Rectal smooth muscle tissue (tissue), 1 donor: ENCODE measurements at regions not wholly inside any gene's neighbourhood (a gene's known extent, or its start where the extent isn't known, plus 50 kb on each side); places are given as distances from the start of the nearest gene placed in this dataset.

Experiments used
- H3K27ac ChIP-seq: one replicate; pipeline ENCODE4 v1.7.0; 2013; ENCODE audit warnings: low read depth, low read length, inconsistent platforms
- H3K27me3 ChIP-seq: one replicate; pipeline ENCODE4 v1.7.0; 2013; ENCODE audit warnings: low read length; ENCODE audit not compliant: control insufficient read depth, insufficient read depth
- H3K36me3 ChIP-seq: one replicate; pipeline ENCODE4 v1.7.0; 2013; ENCODE audit warnings: low read length; ENCODE audit not compliant: control insufficient read depth, insufficient read depth
- H3K4me1 ChIP-seq: one replicate; pipeline ENCODE4 v1.7.0; 2013; ENCODE audit warnings: low read length; ENCODE audit not compliant: control insufficient read depth, insufficient read depth
- H3K4me3 ChIP-seq: one replicate; pipeline ENCODE4 v1.7.0; 2013; ENCODE audit warnings: low read length
- H3K9ac ChIP-seq: one replicate; pipeline ENCODE4 v1.7.0; 2013; ENCODE audit warnings: low read length

- Histone ChIP-seq H3K36me3 (no peaks in the 10 kb centered on the region), H3K4me1 (no peaks in the 10 kb centered on the region), H3K27me3 (no peaks in the 10 kb centered on the region), H3K27ac (no peak overlapping the region), H3K9ac (no peak overlapping the region), H3K4me3 (no peak overlapping the region)
Observed at GRCh38 chr3:86234506-86235254, 756.3 kb downstream of the VGLL3 start.

GRCh38 chr3:86230762-86231161 lies 760.2 kb downstream of the VGLL3 start:
- Histone ChIP-seq H3K4me3 (no peak overlapping the region), H3K27me3 (no peaks in the 10 kb centered on the region), H3K27ac (no peak overlapping the region), H3K9ac (no peak overlapping the region), H3K36me3 (no peaks in the 10 kb centered on the region), H3K4me1 (no peaks in the 10 kb centered on the region)

GRCh38 chr3:86229775-86230094 lies 761.2 kb downstream of the VGLL3 start:
- Histone ChIP-seq H3K9ac (no peak overlapping the region), H3K4me1 (no peaks in the 10 kb centered on the region), H3K27ac (no peak overlapping the region), H3K4me3 (no peak overlapping the region), H3K36me3 (no peaks in the 10 kb centered on the region), H3K27me3 (no peaks in the 10 kb centered on the region)

GRCh38 chr3:86229086-86229774 lies 761.7 kb downstream of the VGLL3 start:
- Histone ChIP-seq H3K4me1 (no peaks in the 10 kb centered on the region), H3K9ac (no peak overlapping the region), H3K36me3 (no peaks in the 10 kb centered on the region), H3K4me3 (no peak overlapping the region), H3K27ac (no peak overlapping the region), H3K27me3 (no peaks in the 10 kb centered on the region)

- Histone ChIP-seq H3K27me3 (no peaks in the 10 kb centered on the region), H3K4me1 (no peaks in the 10 kb centered on the region), H3K36me3 (no peaks in the 10 kb centered on the region), H3K9ac (no peak overlapping the region), H3K4me3 (no peak overlapping the region), H3K27ac (no peak overlapping the region)
Observed at GRCh38 chr3:86228101-86228500, 762.8 kb downstream of the VGLL3 start.

GRCh38 chr3:86225461-86225860 lies 765.5 kb downstream of the VGLL3 start:
- H3K27ac ChIP-seq: no peak overlapping the region
- no peak overlapping the region for H3K9ac ChIP-seq
- H3K36me3 ChIP-seq: no peaks in the 10 kb centered on the region
- H3K4me1 ChIP-seq: no peaks in the 10 kb centered on the region
- H3K4me3 ChIP-seq: no peak overlapping the region
- H3K27me3 ChIP-seq: no peaks in the 10 kb centered on the region

GRCh38 chr3:86221601-86222000 lies 769.3 kb downstream of the VGLL3 start:
- H3K4me3 ChIP-seq: no peak overlapping the region
- no peak overlapping the region for H3K9ac ChIP-seq
- no peak overlapping the region for H3K27ac ChIP-seq
- H3K27me3 ChIP-seq: no peaks in the 10 kb centered on the region
- H3K4me1 ChIP-seq: no peaks in the 10 kb centered on the region
- no peaks in the 10 kb centered on the region for H3K36me3 ChIP-seq

GRCh38 chr3:86208772-86209171 lies 782.2 kb downstream of the VGLL3 start:
- no peaks in the 10 kb centered on the region for H3K36me3 ChIP-seq
- H3K4me1 ChIP-seq: no peaks in the 10 kb centered on the region
- no peak overlapping the region for H3K4me3 ChIP-seq
- no peaks in the 10 kb centered on the region for H3K27me3 ChIP-seq
- no peak overlapping the region for H3K9ac ChIP-seq
- H3K27ac ChIP-seq: no peak overlapping the region

GRCh38 chr3:86182606-86183005 lies 808.3 kb downstream of the VGLL3 start:
- no peak overlapping the region for H3K4me3 ChIP-seq
- H3K27ac ChIP-seq: no peak overlapping the region
- no peaks in the 10 kb centered on the region for H3K4me1 ChIP-seq
- H3K36me3 ChIP-seq: no peaks in the 10 kb centered on the region
- H3K9ac ChIP-seq: no peak overlapping the region
- no peaks in the 10 kb centered on the region for H3K27me3 ChIP-seq

GRCh38 chr3:86180696-86181095 lies 810.3 kb downstream of the VGLL3 start:
- H3K36me3 ChIP-seq: no peaks in the 10 kb centered on the region
- peaks cover 1% of the 10 kb centered on the region for H3K4me1 ChIP-seq
- H3K27me3 ChIP-seq: no peaks in the 10 kb centered on the region
- H3K4me3 ChIP-seq: no peak overlapping the region
- no peak overlapping the region for H3K9ac ChIP-seq
- H3K27ac ChIP-seq: no peak overlapping the region

- H3K4me3 ChIP-seq: no peak overlapping the region
- no peaks in the 10 kb centered on the region for H3K27me3 ChIP-seq
- peaks cover 6% of the 10 kb centered on the region for H3K4me1 ChIP-seq
- no peak overlapping the region for H3K9ac ChIP-seq
- no peak overlapping the region for H3K27ac ChIP-seq
- no peaks in the 10 kb centered on the region for H3K36me3 ChIP-seq
Observed at GRCh38 chr3:86178095-86178494, 812.9 kb downstream of the VGLL3 start.

- Histone ChIP-seq H3K4me1 (peaks cover 6% of the 10 kb centered on the region), H3K27me3 (no peaks in the 10 kb centered on the region), H3K4me3 (no peak overlapping the region), H3K9ac (no peak overlapping the region), H3K27ac (no peak overlapping the region), H3K36me3 (no peaks in the 10 kb centered on the region)
Observed at GRCh38 chr3:86176445-86176784, 814.5 kb downstream of the VGLL3 start.
